Cerebellar nuclear complex (tissue), 1 donor: ENCODE measurements at regions not wholly inside any gene's neighbourhood (a gene's known extent, or its start where the extent isn't known, plus 50 kb on each side); places are given as distances from the start of the nearest gene placed in this dataset.

Experiments used
- DNase-seq, 2 experiments: peaks; one replicate each; lab custom pipeline; 2025; lab: John Stamatoyannopoulos, UW

GRCh38 chr1:87820668-87821334, 492.1 kb downstream of the LMO4 start:
- DNase-seq: no peak

GRCh38 chr1:87821335-87821697, 492.6 kb downstream of the LMO4 start:
- no peak for DNase-seq

- no peak for DNase-seq
Measured at GRCh38 chr1:87826681-87827251, 498.1 kb downstream of the LMO4 start.

GRCh38 chr1:87829360-87829759, 500.7 kb downstream of the LMO4 start:
- no peak for DNase-seq

- no peak for DNase-seq
Measured at GRCh38 chr1:87830432-87830978, 501.8 kb downstream of the LMO4 start.

GRCh38 chr1:87833166-87833565, 504.5 kb downstream of the LMO4 start:
- DNase-seq: no peak

- no peak for DNase-seq
Measured at GRCh38 chr1:87834151-87834550, 505.5 kb downstream of the LMO4 start.

- no peak for DNase-seq
Measured at GRCh38 chr1:87834941-87835340, 506.3 kb downstream of the LMO4 start.

GRCh38 chr1:87840767-87841166, 512.1 kb downstream of the LMO4 start:
- DNase-seq: no peak

GRCh38 chr1:87841332-87841731, 512.7 kb downstream of the LMO4 start:
- DNase-seq: no peak

- DNase-seq: no peak
Measured at GRCh38 chr1:87842156-87842555, 513.5 kb downstream of the LMO4 start.

GRCh38 chr1:87844251-87844650, 515.6 kb downstream of the LMO4 start:
- DNase-seq: no peak

GRCh38 chr1:87851490-87851889, 522.8 kb downstream of the LMO4 start:
- no peak for DNase-seq

GRCh38 chr1:87852410-87853161, 523.9 kb downstream of the LMO4 start:
- DNase-seq: no peak

- DNase-seq: no peak
Measured at GRCh38 chr1:87853576-87854351, 525.1 kb downstream of the LMO4 start.

- DNase-seq: no peak
Measured at GRCh38 chr1:87863317-87863716, 534.6 kb downstream of the LMO4 start.

GRCh38 chr1:87864676-87865075, 536.0 kb downstream of the LMO4 start:
- no peak for DNase-seq

- no peak for DNase-seq
Measured at GRCh38 chr1:87866416-87866815, 537.7 kb downstream of the LMO4 start.

GRCh38 chr1:87867626-87868025, 538.9 kb downstream of the LMO4 start:
- DNase-seq: no peak

GRCh38 chr1:87869567-87869966, 540.9 kb downstream of the LMO4 start:
- DNase-seq: no peak

GRCh38 chr1:87872189-87872588, 543.5 kb downstream of the LMO4 start:
- no peak for DNase-seq

GRCh38 chr1:87872692-87873091, 544.0 kb downstream of the LMO4 start:
- no peak for DNase-seq
